Liver (tissue), 3 donors: ENCODE measurements at regions not wholly inside any gene's neighbourhood (a gene's known extent, or its start where the extent isn't known, plus 50 kb on each side); places are given as distances from the start of the nearest gene placed in this dataset.

Experiments
- CTCF ChIP-seq: fragments of 150-350 bp; IDR thresholded peaks from 2 replicates; pipeline ENCODE4 v1.5.1; 2017; ENCODE audit warnings: improper control_type of control experiment, low read depth, low read length; ENCODE audit not compliant: missing input control
- JUND ChIP-seq, 2 donors: IDR thresholded peaks; 2 replicates each; pipeline ENCODE4 v1.6.1; 2016; ENCODE audit warnings: antibody characterized with exemption in 2 of 2
- YY1 ChIP-seq: IDR thresholded peaks from 2 replicates; pipeline ENCODE4 v1.6.1; 2016; ENCODE audit warnings: antibody characterized with exemption, mild to moderate bottlenecking
- donor health status: healthy.
- donor health status: healthy.

- TF ChIP-seq YY1 (no peak), CTCF (no peak), JUND (IDR thresholded peaks at IDR 0.05) (no peak)
Observed at GRCh38 chr10:30256084-30256483, 93.0 kb downstream of the MTPAP start.
